Stimulated activated CD4-positive, alpha-beta T cell treated with anti-CD3 and anti-CD28 coated beads, Interleukin-12 subunit alpha, Interleukin-12 subunit beta, amount 100 ng/mL, for 4 hours (primary cell): ENCODE measurements at regions not wholly inside any gene's neighbourhood (a gene's known extent, or its start where the extent isn't known, plus 50 kb on each side); places are given as distances from the start of the nearest gene placed in this dataset.
A peak's percentile ranks its signal among the peaks of the same experiment; 100 is the strongest.

Experiments used
- DNase-seq: peaks from one replicate; pipeline ENCODE4 v3.0.0-alpha.2; 2020

GRCh38 chr17:77887110-77887463, 71.4 kb upstream of the TNRC6C start:
- DNase-seq, result no peak

GRCh38 chr17:77887464-77888241, 70.8 kb upstream of the TNRC6C start:
- peak; percentile 57 for DNase-seq

- no peak for DNase-seq
Observed at GRCh38 chr17:77888242-77889134, 70.0 kb upstream of the TNRC6C start.

GRCh38 chr17:77889135-77889505, 69.4 kb upstream of the TNRC6C start:
- DNase-seq, result no peak

- no peak for DNase-seq
Observed at GRCh38 chr17:77889866-77890760, 68.4 kb upstream of the TNRC6C start.

- no peak for DNase-seq
Observed at GRCh38 chr17:77890771-77891170, 67.7 kb upstream of the TNRC6C start.

GRCh38 chr17:77891602-77892001, 66.9 kb upstream of the TNRC6C start:
- no peak for DNase-seq

- DNase-seq, result no peak
Observed at GRCh38 chr17:77892031-77892430, 66.5 kb upstream of the TNRC6C start.

- no peak for DNase-seq
Observed at GRCh38 chr17:77892469-77893143, 65.9 kb upstream of the TNRC6C start.

- no peak for DNase-seq
Observed at GRCh38 chr17:77893144-77894044, 65.1 kb upstream of the TNRC6C start.

GRCh38 chr17:77894126-77894956, 64.2 kb upstream of the TNRC6C start:
- no peak for DNase-seq

GRCh38 chr17:77897741-77898301, 60.7 kb upstream of the TNRC6C start:
- no peak for DNase-seq

GRCh38 chr17:77898521-77899434, 59.7 kb upstream of the TNRC6C start:
- DNase-seq, result no peak

- DNase-seq, result no peak
Observed at GRCh38 chr17:77899498-77899897, 59.0 kb upstream of the TNRC6C start.

- no peak for DNase-seq
Observed at GRCh38 chr17:77901481-77901880, 57.0 kb upstream of the TNRC6C start.

- DNase-seq, result no peak
Observed at GRCh38 chr17:77905266-77905665, 53.2 kb upstream of the TNRC6C start.

- no peak for DNase-seq
Observed at GRCh38 chr17:77905766-77906165, 52.7 kb upstream of the TNRC6C start.

- DNase-seq, result no peak
Observed at GRCh38 chr17:77906377-77906871, 52.1 kb upstream of the TNRC6C start.
